Karpas-422 (cell line): ENCODE measurements at regions not wholly inside any gene's neighbourhood (a gene's known extent, or its start where the extent isn't known, plus 50 kb on each side); places are given as distances from the start of the nearest gene placed in this dataset.
"Not testable (repeated sequence)": the region's sequence is repeated elsewhere in the genome, so short reads cannot be mapped to it uniquely, and the experiment has no call there.

Experiments used
- DNase-seq: peaks from one replicate; pipeline ENCODE4 v3.0.0-alpha.2; 2015
- H2AFZ ChIP-seq: fragments of 200-600 bp; sonication (generic); 2 replicates; pipeline ENCODE4 v1.6.1; 2014; ENCODE audit warnings: antibody characterized with exemption, low read length, mixed read lengths
- H3K27ac ChIP-seq: fragments of 200-600 bp; sonication (generic); 2 replicates; pipeline ENCODE4 v1.5.1; 2014; ENCODE audit warnings: mild to moderate bottlenecking, low read length, moderate library complexity
- H3K27me3 ChIP-seq: fragments of 200-600 bp; sonication (generic); 2 replicates; pipeline ENCODE4 v1.6.1; 2014; ENCODE audit warnings: low read length, mixed read lengths
- H3K36me3 ChIP-seq: fragments of 200-600 bp; sonication (generic); 2 replicates; pipeline ENCODE4 v1.6.1; 2014; ENCODE audit warnings: low read length, mixed read lengths; ENCODE audit not compliant: insufficient read depth
- H3K4me1 ChIP-seq: fragments of 200-600 bp; sonication (generic); 2 replicates; pipeline ENCODE4 v1.6.1; 2014; ENCODE audit warnings: mild to moderate bottlenecking, low read length, mixed read lengths
- H3K4me2 ChIP-seq: fragments of 200-600 bp; sonication (generic); 2 replicates; pipeline ENCODE4 v1.6.1; 2014; ENCODE audit warnings: low read length, low read depth, mild to moderate bottlenecking; ENCODE audit not compliant: poor library complexity, severe bottlenecking
- H3K4me3 ChIP-seq: fragments of 200-600 bp; sonication (generic); 2 replicates; pipeline ENCODE4 v1.5.1; 2014; ENCODE audit warnings: mild to moderate bottlenecking, antibody characterized with exemption, low read length, mixed read lengths
- H3K79me2 ChIP-seq: fragments of 200-600 bp; sonication (generic); 2 replicates; pipeline ENCODE4 v1.6.1; 2014; ENCODE audit warnings: mild to moderate bottlenecking, low read length, mixed read lengths
- H3K9ac ChIP-seq: fragments of 200-600 bp; sonication (generic); 2 replicates; pipeline ENCODE4 v1.6.0; 2014; ENCODE audit warnings: low read length
- H3K9me2 ChIP-seq: fragments of 200-600 bp; sonication (generic), shearing (Covaris generic); replicated peaks from 2 replicates; pipeline ENCODE4 v1.6.0; 2014; ENCODE audit warnings: mild to moderate bottlenecking, low read length, moderate library complexity; ENCODE audit not compliant: insufficient read depth
- H3K9me3 ChIP-seq: fragments of 300-700, 200-600 bp; sonication (generic); 2 replicates; pipeline ENCODE4 v1.6.1; 2014; ENCODE audit warnings: low read length, mixed read lengths
- H4K20me1 ChIP-seq: fragments of 200-600 bp; sonication (generic); 2 replicates; pipeline ENCODE4 v1.6.1; 2014; ENCODE audit warnings: mild to moderate bottlenecking, antibody characterized with exemption, low read length, low read depth; ENCODE audit not compliant: insufficient read depth

DNA sequence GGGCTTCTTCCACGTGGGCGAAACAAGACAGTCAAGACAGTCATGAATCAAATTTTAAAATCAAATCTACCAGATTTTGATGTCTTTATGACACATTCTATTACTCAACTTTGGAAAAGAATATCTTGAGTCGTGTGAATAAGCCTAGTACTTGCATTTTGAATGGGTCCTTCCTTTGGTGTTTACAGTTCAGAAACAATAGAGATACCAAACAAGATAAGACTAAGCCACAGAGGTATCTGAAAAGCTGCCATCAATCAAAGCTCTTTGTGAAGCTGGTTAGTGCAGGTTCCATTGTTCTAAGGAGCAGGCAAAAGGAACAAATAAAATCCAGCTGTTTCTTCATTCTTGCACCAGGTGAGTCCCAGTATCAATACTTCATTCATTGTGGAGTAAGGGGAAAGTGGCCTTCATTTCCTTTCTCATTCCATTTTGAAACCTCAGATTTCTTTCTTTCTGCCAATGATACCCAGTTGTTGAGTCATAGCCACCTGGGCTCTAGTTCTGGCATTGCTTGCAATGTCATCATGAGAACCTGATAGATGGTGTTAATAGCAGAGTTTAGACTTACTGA, 151.7 kb upstream of the L3MBTL4 start:
- Histone ChIP-seq H3K27me3 (no peaks in the 10 kb centered on the region; the same call in 1 of the 2 replicates), H3K4me3 (no peak overlapping the region), H2AFZ (no peak overlapping the region), H3K79me2 (no peaks in the 10 kb centered on the region), H3K36me3 (no peaks in the 10 kb centered on the region), H3K27ac (no peak overlapping the region), H3K9ac (no peak overlapping the region), H3K4me1 (no peaks in the 10 kb centered on the region), H3K9me2 (no peaks in the 10 kb centered on the region), H4K20me1 (no peaks in the 10 kb centered on the region), H3K9me3 (no peaks in the 10 kb centered on the region), H3K4me2 (no peak overlapping the region)
- DNase-seq, result no peak

GRCh38 chr18:6569813-6570212, 155.1 kb upstream of the L3MBTL4 start:
- Histone ChIP-seq H3K27me3 (no peaks in the 10 kb centered on the region; the same call in 1 of the 2 replicates), H3K27ac (no peak overlapping the region), H3K9ac (no peak overlapping the region), H3K9me3 (no peaks in the 10 kb centered on the region), H3K79me2 (no peaks in the 10 kb centered on the region), H3K4me3 (no peak overlapping the region), H4K20me1 (no peaks in the 10 kb centered on the region), H3K9me2 (no peaks in the 10 kb centered on the region), H3K36me3 (no peaks in the 10 kb centered on the region), H3K4me1 (no peaks in the 10 kb centered on the region), H2AFZ (no peak overlapping the region), H3K4me2 (no peak overlapping the region)
- DNase-seq, result no peak

- Histone ChIP-seq H3K9me3 (no peaks in the 10 kb centered on the region), H3K9ac (no peak overlapping the region), H3K79me2 (no peaks in the 10 kb centered on the region), H3K4me1 (no peaks in the 10 kb centered on the region), H3K27ac (no peak overlapping the region), H4K20me1 (no peaks in the 10 kb centered on the region), H3K27me3 (no peaks in the 10 kb centered on the region; the same call in 1 of the 2 replicates), H3K9me2 (no peaks in the 10 kb centered on the region), H3K4me3 (no peak overlapping the region), H3K36me3 (no peaks in the 10 kb centered on the region), H2AFZ (no peak overlapping the region), H3K4me2 (no peak overlapping the region)
- no peak for DNase-seq
Measured at GRCh38 chr18:6570581-6571238, 156.0 kb upstream of the L3MBTL4 start.

DNA sequence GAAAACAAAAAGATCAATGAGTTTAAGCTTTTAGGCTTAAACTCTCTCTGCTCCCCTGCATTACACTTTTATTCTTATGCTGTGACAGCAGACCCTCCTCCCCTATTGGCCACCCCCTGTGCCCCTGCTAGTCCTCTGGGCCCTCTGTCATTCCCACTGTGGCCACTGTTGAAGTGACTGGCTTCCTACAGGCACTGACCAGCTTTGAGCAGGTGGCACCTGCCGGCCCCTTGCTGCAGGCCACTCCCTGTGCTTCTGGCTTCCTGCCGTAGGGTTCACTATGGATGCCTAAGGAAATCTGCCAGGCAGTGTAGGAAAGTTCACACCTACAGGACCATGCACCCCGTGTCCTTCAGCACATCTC, 156.5 kb upstream of the L3MBTL4 start:
- Histone ChIP-seq H3K27me3 (no peaks in the 10 kb centered on the region), H3K9me2 (no peaks in the 10 kb centered on the region), H4K20me1 (no peaks in the 10 kb centered on the region), H3K4me3 (no peak overlapping the region), H3K79me2 (no peaks in the 10 kb centered on the region), H3K4me2 (no peak overlapping the region), H3K27ac (no peak overlapping the region), H3K36me3 (no peaks in the 10 kb centered on the region), H3K9me3 (no peaks in the 10 kb centered on the region), H3K9ac (no peak overlapping the region), H2AFZ (no peak overlapping the region), H3K4me1 (no peaks in the 10 kb centered on the region)
- no peak for DNase-seq

DNA sequence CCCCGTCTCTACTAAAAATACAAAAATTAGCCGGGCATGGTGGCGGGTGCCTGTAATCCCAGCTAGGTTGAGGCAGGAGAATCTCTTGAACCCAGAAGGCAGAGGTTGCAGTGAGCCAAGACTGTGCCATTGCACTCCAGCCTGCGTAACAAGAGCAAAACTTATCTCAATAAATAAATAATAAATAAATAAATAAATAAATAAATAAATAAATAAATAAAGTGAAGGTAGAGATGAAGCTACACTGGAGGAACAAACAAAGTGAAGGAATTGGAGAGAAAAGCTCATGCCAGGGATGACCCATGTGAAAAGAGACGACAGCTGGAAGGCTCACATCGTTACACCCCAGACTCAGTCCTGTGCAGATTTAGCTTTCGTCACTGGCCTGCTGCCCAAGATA, 157.3 kb upstream of the ARHGAP28 start:
- H3K79me2 ChIP-seq, H3K36me3 ChIP-seq, H3K4me3 ChIP-seq, H2AFZ ChIP-seq, DNase-seq, H4K20me1 ChIP-seq, H3K27ac ChIP-seq, H3K9ac ChIP-seq, H3K4me1 ChIP-seq, H3K9me2 ChIP-seq, H3K9me3 ChIP-seq, H3K4me2 ChIP-seq, H3K27me3 ChIP-seq: not testable (repeated sequence)

- Histone ChIP-seq H3K27me3 (no peaks in the 10 kb centered on the region), H3K36me3 (no peaks in the 10 kb centered on the region), H3K9me2 (no peaks in the 10 kb centered on the region), H3K4me1 (no peaks in the 10 kb centered on the region), H3K27ac (no peak overlapping the region), H3K9ac (no peak overlapping the region), H2AFZ (no peak overlapping the region), H3K4me3 (no peak overlapping the region), H3K9me3 (no peaks in the 10 kb centered on the region), H4K20me1 (no peaks in the 10 kb centered on the region), H3K79me2 (no peaks in the 10 kb centered on the region), H3K4me2 (no peak overlapping the region)
- no peak for DNase-seq
Measured at GRCh38 chr18:6574631-6575030, 154.9 kb upstream of the ARHGAP28 start.

- H3K4me2 ChIP-seq, result no peak overlapping the region
- no peak for DNase-seq
Measured at GRCh38 chr18:6575908-6576307, 153.6 kb upstream of the ARHGAP28 start.

DNA sequence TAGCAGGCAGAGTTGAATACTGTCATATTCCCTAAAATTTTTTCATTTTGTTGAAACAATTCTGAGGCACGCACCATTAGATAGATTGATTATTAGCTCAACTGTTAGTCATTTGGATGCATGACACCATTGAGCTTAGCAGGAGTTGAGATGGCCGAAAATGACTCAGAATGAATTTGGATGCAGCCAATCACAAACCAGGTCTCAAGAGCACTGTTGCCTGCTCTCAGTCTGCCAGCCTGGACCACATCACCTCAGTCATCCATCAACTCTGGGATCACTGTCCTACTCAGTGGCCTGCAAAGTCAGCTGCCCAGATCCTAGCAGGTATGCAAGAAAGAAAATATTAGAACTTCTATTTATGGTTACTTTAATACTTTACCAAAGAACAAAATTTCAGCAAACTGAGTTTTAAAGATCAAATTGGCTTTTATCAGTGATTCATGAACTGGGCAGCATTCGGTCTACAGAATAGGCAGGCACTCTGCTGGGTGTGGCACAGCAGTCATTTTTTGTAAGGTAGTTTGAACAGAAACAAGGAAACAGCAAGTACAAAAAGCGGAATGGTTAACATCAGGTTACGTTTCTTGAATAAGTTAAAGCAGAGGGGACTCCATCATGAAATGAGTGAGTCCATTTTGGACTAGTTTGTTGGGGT, 152.7 kb upstream of the ARHGAP28 start:
- Histone ChIP-seq H3K9me3 (no peaks in the 10 kb centered on the region), H3K9ac (no peak overlapping the region), H2AFZ (no peak overlapping the region), H4K20me1 (no peaks in the 10 kb centered on the region), H3K27ac (no peak overlapping the region), H3K36me3 (no peaks in the 10 kb centered on the region), H3K79me2 (no peaks in the 10 kb centered on the region), H3K9me2 (no peaks in the 10 kb centered on the region), H3K4me2 (no peak overlapping the region), H3K4me3 (no peak overlapping the region), H3K27me3 (no peaks in the 10 kb centered on the region), H3K4me1 (no peaks in the 10 kb centered on the region)
- DNase-seq, result no peak

More at GRCh38 chr18:6575908-6576307, 153.6 kb upstream of the ARHGAP28 start:
- Histone ChIP-seq H4K20me1 (no peaks in the 10 kb centered on the region), H3K9me2 (no peaks in the 10 kb centered on the region), H3K9me3 (no peaks in the 10 kb centered on the region), H3K27me3 (no peaks in the 10 kb centered on the region), H3K79me2 (no peaks in the 10 kb centered on the region), H3K4me3 (no peak overlapping the region), H2AFZ (no peak overlapping the region), H3K27ac (no peak overlapping the region), H3K36me3 (no peaks in the 10 kb centered on the region), H3K9ac (no peak overlapping the region), H3K4me1 (no peaks in the 10 kb centered on the region)
